ENCODE measurements at regions not wholly inside any gene's neighbourhood (a gene's known extent, or its start where the extent isn't known, plus 50 kb on each side); places are given as distances from the start of the nearest gene placed in this dataset.

DNA sequence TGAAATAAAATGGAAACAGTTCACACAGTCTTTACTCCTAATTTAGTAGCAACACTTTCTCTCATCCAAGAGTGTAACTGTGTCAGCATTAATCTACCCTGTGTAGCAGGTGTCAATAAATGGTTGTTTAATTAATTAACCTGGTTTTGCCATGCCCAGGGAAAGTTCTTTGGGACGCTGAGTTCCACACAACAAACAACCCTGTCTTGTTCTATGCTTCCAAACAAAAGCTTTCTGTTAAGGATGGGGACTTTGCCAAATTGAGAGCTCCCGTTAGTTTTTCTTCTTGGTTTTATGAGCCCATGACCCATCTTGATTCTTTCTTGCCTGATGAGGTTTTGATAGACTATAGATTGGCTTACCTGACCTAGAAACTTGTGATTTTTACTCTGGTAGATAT is 530.1 kb downstream of the KCNJ2 start:
- Histone ChIP-seq H3K36me3 (no peaks in the 10 kb centered on the region), H3K4me1 (no peaks in the 10 kb centered on the region), H3K4me3 (no peak overlapping the region), H3K27me3 (peaks cover 4% of the 10 kb centered on the region), H3K9me3 (no peaks in the 10 kb centered on the region), H3K27ac (no peak overlapping the region)
- no peak for DNase-seq (ENCODE audit: low spot score in 2 of 2)
- TF ChIP-seq EP300 (IDR thresholded peaks at IDR 0.05): no peak
- TF ChIP-seq, protein P1, sequence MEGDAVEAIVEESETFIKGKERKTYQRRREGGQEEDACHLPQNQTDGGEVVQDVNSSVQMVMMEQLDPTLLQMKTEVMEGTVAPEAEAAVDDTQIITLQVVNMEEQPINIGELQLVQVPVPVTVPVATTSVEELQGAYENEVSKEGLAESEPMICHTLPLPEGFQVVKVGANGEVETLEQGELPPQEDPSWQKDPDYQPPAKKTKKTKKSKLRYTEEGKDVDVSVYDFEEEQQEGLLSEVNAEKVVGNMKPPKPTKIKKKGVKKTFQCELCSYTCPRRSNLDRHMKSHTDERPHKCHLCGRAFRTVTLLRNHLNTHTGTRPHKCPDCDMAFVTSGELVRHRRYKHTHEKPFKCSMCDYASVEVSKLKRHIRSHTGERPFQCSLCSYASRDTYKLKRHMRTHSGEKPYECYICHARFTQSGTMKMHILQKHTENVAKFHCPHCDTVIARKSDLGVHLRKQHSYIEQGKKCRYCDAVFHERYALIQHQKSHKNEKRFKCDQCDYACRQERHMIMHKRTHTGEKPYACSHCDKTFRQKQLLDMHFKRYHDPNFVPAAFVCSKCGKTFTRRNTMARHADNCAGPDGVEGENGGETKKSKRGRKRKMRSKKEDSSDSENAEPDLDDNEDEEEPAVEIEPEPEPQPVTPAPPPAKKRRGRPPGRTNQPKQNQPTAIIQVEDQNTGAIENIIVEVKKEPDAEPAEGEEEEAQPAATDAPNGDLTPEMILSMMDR (IDR thresholded peaks at IDR 0.05): no peak
- no peak for TF ChIP-seq POLR2A (IDR thresholded peaks at IDR 0.05)
- TF ChIP-seq POLR2AphosphoS5 (IDR thresholded peaks at IDR 0.05): no peak
- 53% methylated on average over 2 of the region's 2 CpGs for WGBS

DNA sequence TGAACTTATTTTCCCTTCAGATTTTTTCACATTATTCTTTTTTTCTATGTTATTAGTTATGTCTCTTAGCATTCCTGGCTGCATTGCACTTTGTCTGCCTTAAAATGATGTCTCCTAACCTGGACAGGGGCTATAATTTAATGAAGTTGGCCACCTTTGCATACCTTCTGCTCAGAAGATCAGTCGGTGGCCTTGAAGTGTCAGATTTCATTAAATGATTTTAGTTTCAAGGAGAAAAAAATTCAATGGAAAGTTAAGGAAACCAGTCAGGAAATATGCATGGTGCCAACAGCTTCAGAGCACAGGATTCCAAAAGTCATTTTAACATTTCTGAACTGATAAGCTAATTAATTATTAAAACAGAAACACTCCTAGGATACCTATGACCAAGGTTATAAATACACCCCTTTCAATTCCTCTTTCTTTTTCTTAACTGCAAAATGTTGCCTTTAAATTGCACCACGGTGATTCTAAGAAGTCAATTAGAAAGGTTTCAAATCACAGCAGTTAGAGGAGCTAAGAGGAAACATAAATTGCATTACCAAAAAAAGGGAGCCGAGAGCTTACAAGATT is 533.4 kb downstream of the KCNJ2 start:
- H3K36me3 ChIP-seq: no peaks in the 10 kb centered on the region
- no peak overlapping the region for H3K4me3 ChIP-seq
- 45% methylated on average over 3 of the region's 3 CpGs for WGBS
- no peak overlapping the region for H3K27ac ChIP-seq
- TF ChIP-seq, protein P1 (IDR thresholded peaks at IDR 0.05): no peak
- TF ChIP-seq POLR2A (IDR thresholded peaks at IDR 0.05) (no peak), POLR2AphosphoS5 (IDR thresholded peaks at IDR 0.05) (no peak)
- no peak for DNase-seq (ENCODE audit: low spot score in 2 of 2)
- H3K9me3 ChIP-seq: no peaks in the 10 kb centered on the region
- H3K4me1 ChIP-seq: no peaks in the 10 kb centered on the region
- H3K27me3 ChIP-seq: peaks cover 4% of the 10 kb centered on the region

DNA sequence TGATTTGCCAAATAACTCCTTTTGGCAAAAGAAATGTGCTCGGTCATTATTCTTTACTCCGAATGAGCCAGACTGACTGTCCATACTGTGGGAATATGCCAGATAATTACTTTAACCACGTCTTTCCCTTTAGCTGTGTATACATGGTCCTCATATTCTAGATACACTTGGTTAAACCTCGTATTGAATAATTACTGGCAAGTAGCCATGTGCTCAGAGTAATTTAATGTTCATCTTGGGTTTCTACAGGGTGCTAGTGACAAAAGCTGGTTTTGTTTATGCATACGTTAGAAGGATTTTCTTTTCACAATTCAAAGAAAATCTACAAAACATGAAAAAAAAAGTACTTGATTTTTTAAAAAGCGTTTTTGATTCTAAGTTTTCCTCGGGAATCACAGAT is 540.3 kb downstream of the KCNJ2 start:
- 52% methylated on average over 7 of the region's 7 CpGs for WGBS
- TF ChIP-seq, protein P1 (IDR thresholded peaks at IDR 0.05): no peak
- TF ChIP-seq EP300 (IDR thresholded peaks at IDR 0.05): no peak
- no peak for TF ChIP-seq POLR2A (IDR thresholded peaks at IDR 0.05)
- TF ChIP-seq POLR2AphosphoS5 (IDR thresholded peaks at IDR 0.05): no peak
- Histone ChIP-seq H3K4me3 (no peak overlapping the region), H3K27ac (no peak overlapping the region), H3K27me3 (peaks cover 12% of the 10 kb centered on the region), H3K9me3 (no peaks in the 10 kb centered on the region), H3K36me3 (no peaks in the 10 kb centered on the region), H3K4me1 (no peaks in the 10 kb centered on the region)
- no peak for DNase-seq (ENCODE audit: low spot score in 2 of 2)

DNA sequence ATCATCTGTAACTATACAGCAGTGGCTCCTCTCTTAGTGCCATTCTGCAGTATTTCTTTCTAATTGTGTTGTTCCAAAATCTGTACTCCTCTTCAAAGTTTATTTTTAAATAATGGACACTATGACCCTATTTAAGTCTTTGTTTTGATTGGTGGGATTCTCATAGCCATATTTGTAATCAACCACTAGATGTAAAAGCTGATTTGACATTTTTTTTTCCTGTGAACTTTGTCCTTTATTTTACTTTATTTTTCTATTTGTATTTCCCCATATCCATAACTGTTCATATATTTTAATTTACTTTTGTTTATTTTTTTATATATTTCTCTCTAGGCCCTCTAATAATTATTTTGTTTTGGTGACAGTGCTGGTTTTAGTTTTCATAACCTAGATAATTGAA is 544.4 kb downstream of the KCNJ2 start:
- no peaks in the 10 kb centered on the region for H3K36me3 ChIP-seq
- no peak for DNase-seq (ENCODE audit: low spot score in 2 of 2)
- H3K27ac ChIP-seq: no peak overlapping the region
- no peak overlapping the region for H3K4me3 ChIP-seq
- TF ChIP-seq, protein P1 (IDR thresholded peaks at IDR 0.05): no peak
- TF ChIP-seq POLR2AphosphoS5 (IDR thresholded peaks at IDR 0.05): no peak
- TF ChIP-seq POLR2A (IDR thresholded peaks at IDR 0.05): no peak
- TF ChIP-seq EP300 (IDR thresholded peaks at IDR 0.05): no peak
- no peaks in the 10 kb centered on the region for H3K9me3 ChIP-seq
- H3K4me1 ChIP-seq: no peaks in the 10 kb centered on the region
- H3K27me3 ChIP-seq: peaks cover 5% of the 10 kb centered on the region

DNA sequence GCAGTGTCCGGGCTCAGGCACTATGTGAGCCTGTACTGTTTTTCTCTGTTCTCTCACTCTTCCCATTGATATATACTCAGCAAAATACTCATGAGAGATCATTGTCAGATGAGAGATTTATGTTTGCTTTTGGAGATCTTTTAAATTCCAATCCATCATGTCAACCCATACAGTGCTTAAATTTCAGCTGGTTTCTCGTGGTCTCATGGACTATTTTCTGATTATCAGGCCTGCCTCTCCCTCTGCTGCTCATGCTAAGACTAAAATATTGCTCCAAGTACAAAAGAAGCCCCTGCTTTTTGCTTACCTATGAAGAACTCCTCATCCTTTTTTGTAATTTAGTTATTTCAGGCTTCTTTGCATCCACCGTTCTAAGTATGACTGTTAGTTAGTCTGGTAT is 547.2 kb downstream of the KCNJ2 start:
- H3K27ac ChIP-seq: no peak overlapping the region
- DNase-seq (ENCODE audit: low spot score in 2 of 2): no peak
- no peaks in the 10 kb centered on the region for H3K36me3 ChIP-seq
- no peaks in the 10 kb centered on the region for H3K9me3 ChIP-seq
- TF ChIP-seq EP300 (IDR thresholded peaks at IDR 0.05) (no peak), POLR2AphosphoS5 (IDR thresholded peaks at IDR 0.05) (no peak), POLR2A (IDR thresholded peaks at IDR 0.05) (no peak)
- TF ChIP-seq, protein P1 (IDR thresholded peaks at IDR 0.05): no peak
- H3K4me1 ChIP-seq: no peaks in the 10 kb centered on the region
- WGBS: 76% methylated on average over 3 of the region's 3 CpGs
- H3K4me3 ChIP-seq: no peak overlapping the region
- peaks cover 3% of the 10 kb centered on the region for H3K27me3 ChIP-seq
